GM12878 (cell line): ENCODE measurements at regions not wholly inside any gene's neighbourhood (a gene's known extent, or its start where the extent isn't known, plus 50 kb on each side); places are given as distances from the start of the nearest gene placed in this dataset.

Source experiments
- ATAC-seq: fragments of 200-7000 bp; cut with Tn5 transposase; 3 replicates; pipeline ENCODE4 v1.9.1; 2020; ENCODE audit warnings: mild to moderate bottlenecking, moderate library complexity
- BruUV-seq: library from RNA; stranded (reverse); fragments of 400-500 nt; replicated peaks from 2 replicates; lab custom pipeline; 2021; lab: Mats Ljungman, UMichigan
- CTCF ChIA-PET: fragments of 300-600 bp; sonication (Branson Sonifier 250); formaldehyde crosslinking; extraction: SDS; loops from one replicate; lab custom pipeline; 2021; ENCODE audit warnings: inconsistent platforms; lab: Yijun Ruan, JAX
- POLR2A ChIA-PET: fragments of 350-600 bp; formaldehyde crosslinking; extraction: SDS; loops from one replicate; lab custom pipeline; 2021; ENCODE audit warnings: inconsistent platforms; lab: Charles Lee
- RAD21 ChIA-PET: fragments of 300-600 bp; sonication (Branson Sonifier 250); formaldehyde crosslinking; loops from one replicate; lab custom pipeline; 2023; ENCODE audit warnings: antibody characterized with exemption; ENCODE audit not compliant: unreplicated experiment; lab: Charles Lee
- SMC1A ChIA-PET: fragments of 300-600 bp; sonication (Branson Sonifier 250); formaldehyde crosslinking; loops from one replicate; lab custom pipeline; 2023; ENCODE audit not compliant: unreplicated experiment, uncharacterized antibody; lab: Charles Lee
- DNase-seq: peaks from one replicate; pipeline ENCODE4 v3.0.0-alpha.2; 2011; ENCODE audit warnings: low read depth, low spot score
- FAIRE-seq: peaks from 3 replicates; lab custom pipeline; 2011; peaks lifted over from hg19 to GRCh38; lab: Jason Lieb, UNC
- H2AFZ ChIP-seq: 2 replicates; pipeline ENCODE4 v1.6.0; 2011; ENCODE audit warnings: low read depth, low read length, control low read depth; ENCODE audit not compliant: control insufficient read depth
- H3K27ac ChIP-seq: 2 replicates; pipeline ENCODE4 v1.5.1; 2011; ENCODE audit warnings: control low read depth; ENCODE audit not compliant: control insufficient read depth, insufficient read depth
- H3K27me3 ChIP-seq, 2 experiments: replicated peaks in 1 of 2; 2 replicates each; pipeline versions ENCODE4 v1.6.0 to v1.6.1; 2011; ENCODE audit warnings: low read length in 1 of 2; ENCODE audit not compliant: control insufficient read depth in 2 of 2, insufficient read depth in 2 of 2
- H3K36me3 ChIP-seq, 2 experiments: 2 replicates each; pipeline ENCODE4 v1.5.1; 2011; ENCODE audit warnings: low read length in 1 of 2; ENCODE audit not compliant: control insufficient read depth in 2 of 2, insufficient read depth in 2 of 2
- H3K4me1 ChIP-seq: 2 replicates; pipeline ENCODE4 v1.6.1; 2011; ENCODE audit warnings: mild to moderate bottlenecking, low read length, moderate library complexity, mixed read lengths; ENCODE audit not compliant: control insufficient read depth, insufficient read depth
- H3K4me2 ChIP-seq: 2 replicates; pipeline ENCODE4 v1.6.0; 2011; ENCODE audit warnings: control low read depth; ENCODE audit not compliant: control insufficient read depth, insufficient read depth
- H3K4me3 ChIP-seq: fragments of 200-600 bp; sonication (generic); 2 replicates; pipeline ENCODE4 v1.5.1; 2016
- H3K79me2 ChIP-seq: 2 replicates; pipeline ENCODE4 v1.6.0; 2011; ENCODE audit warnings: low read length; ENCODE audit not compliant: control insufficient read depth, insufficient read depth
- H3K9ac ChIP-seq: 2 replicates; pipeline ENCODE4 v1.8.0; 2011; ENCODE audit warnings: low read length, control low read depth, mixed read lengths; ENCODE audit not compliant: control insufficient read depth, insufficient read depth
- H3K9me3 ChIP-seq: replicated peaks from 3 replicates; pipeline ENCODE4 v1.5.1; 2011; ENCODE audit warnings: mild to moderate bottlenecking, low read length; ENCODE audit not compliant: control insufficient read depth, insufficient read depth
- H4K20me1 ChIP-seq: 2 replicates; pipeline ENCODE4 v1.6.0; 2011; ENCODE audit not compliant: control insufficient read depth, insufficient read depth
- ATF3 ChIP-seq: IDR thresholded peaks from 2 replicates; pipeline ENCODE4 v1.6.1; 2011; ENCODE audit warnings: low read depth, mild to moderate bottlenecking, low read length, moderate library complexity, borderline replicate concordance; ENCODE audit errors: extremely low read depth
- CBFB ChIP-seq: IDR thresholded peaks from 2 replicates; pipeline ENCODE4 v1.6.1; 2016; ENCODE audit warnings: antibody characterized with exemption, low read depth
- CHD1 ChIP-seq: IDR thresholded peaks from 2 replicates; pipeline ENCODE4 v1.6.1; 2012; ENCODE audit warnings: low read depth, low read length, improper control_type of control experiment
- DPF2 ChIP-seq: fragments of 450-650 bp; IDR thresholded peaks from 2 replicates; pipeline ENCODE4 v1.6.1; 2017; ENCODE audit warnings: mild to moderate bottlenecking
- EED ChIP-seq: sonication (generic); IDR thresholded peaks from 2 replicates; pipeline ENCODE4 v1.6.1; 2016; ENCODE audit warnings: antibody characterized with exemption, low read depth
- EZH2 ChIP-seq: IDR thresholded peaks from 2 replicates; pipeline ENCODE4 v1.6.1; 2012; ENCODE audit warnings: low read depth, mild to moderate bottlenecking, control low read depth, inconsistent platforms, low read length, borderline replicate concordance; ENCODE audit not compliant: control insufficient read depth
- FOXK2 ChIP-seq: fragments of 450-650 bp; IDR thresholded peaks from 2 replicates; pipeline ENCODE4 v1.6.1; 2017; ENCODE audit warnings: mild to moderate bottlenecking, moderate library complexity
- HCFC1 ChIP-seq: fragments of 150-350 bp; IDR thresholded peaks from 2 replicates; pipeline ENCODE4 v1.6.1; 2014; ENCODE audit warnings: low read length
- IKZF2 ChIP-seq, 2 experiments: fragments of 450-650 bp; IDR thresholded peaks; 2 replicates each; pipeline ENCODE4 v1.6.1; 2017; ENCODE audit warnings: mild to moderate bottlenecking in 2 of 2, moderate library complexity in 2 of 2
- JUNB ChIP-seq: IDR thresholded peaks from 2 replicates; pipeline ENCODE4 v1.6.1; 2016; ENCODE audit warnings: antibody characterized with exemption, mild to moderate bottlenecking
- KDM1A ChIP-seq: fragments of 200-600 bp; sonication (generic); IDR thresholded peaks from 2 replicates; pipeline ENCODE4 v1.6.1; 2016; ENCODE audit warnings: borderline replicate concordance
- NFYA ChIP-seq: IDR thresholded peaks from 2 replicates; pipeline ENCODE4 v1.6.1; 2011; ENCODE audit warnings: low read depth, mild to moderate bottlenecking, low read length, improper control_type of control experiment, borderline replicate concordance
- PAX8 ChIP-seq: fragments of 450-650 bp; IDR thresholded peaks from 2 replicates; pipeline ENCODE4 v1.6.1; 2017; ENCODE audit warnings: mild to moderate bottlenecking, moderate library complexity
- POLR2AphosphoS5 ChIP-seq: IDR thresholded peaks from 2 replicates; pipeline ENCODE4 v1.6.1; 2011; ENCODE audit warnings: mild to moderate bottlenecking, low read length, inconsistent platforms
- RB1 ChIP-seq: fragments of 450-650 bp; formaldehyde crosslinking; IDR thresholded peaks from 2 replicates; pipeline ENCODE4 v1.6.1; 2017; ENCODE audit warnings: mild to moderate bottlenecking, borderline replicate concordance
- RBBP5 ChIP-seq: fragments of 200-600 bp; sonication (generic); conservative IDR thresholded peaks from 2 replicates; pipeline ENCODE4 v1.6.1; 2016
- ZNF207 ChIP-seq: fragments of 450-650 bp; IDR thresholded peaks from 2 replicates; pipeline ENCODE4 v1.6.1; 2014; ENCODE audit warnings: antibody characterized with exemption, mild to moderate bottlenecking, borderline replicate concordance
- WGBS: methylation state at CpG from one replicate; pipeline ENCODE4 v1.1.6; 2016; ENCODE audit warnings: low lambda C conversion rate; ENCODE audit not compliant: insufficient replicate concordance, insufficient coverage; ENCODE audit errors: missing lambda C conversion rate; 5-methylcytosine and 5-hydroxymethylcytosine counted together
- in situ Hi-C: fragments of 300-500 bp; cut with MboI; formaldehyde crosslinking; loops from 9 replicates; pipeline ENCODE4 v1.14.3; 2018; ENCODE audit warnings: mixed read lengths
- intact Hi-C: fragments of 100-400 bp; cut with micrococcal nuclease; formaldehyde crosslinking; loops from one replicate; pipeline ENCODE4 v1.14.2; 2022; ENCODE audit not compliant: unreplicated experiment
- TF ChIP-seq, protein P1 (sequence below): IDR thresholded peaks from 2 replicates; pipeline ENCODE4 v1.6.1; 2011; ENCODE audit warnings: borderline replicate concordance, low read depth, mild to moderate bottlenecking, moderate library complexity, mixed read lengths, low read length; ENCODE audit not compliant: insufficient read depth; ENCODE audit errors: extremely low read length
- TF ChIP-seq, protein P2 (sequence below): IDR thresholded peaks from 2 replicates; pipeline ENCODE4 v1.6.1; 2011; ENCODE audit warnings: mild to moderate bottlenecking, low read depth, low read length, moderate library complexity; ENCODE audit not compliant: insufficient replicate concordance

GRCh38 chr5:58019614-58020013 is 440.3 kb downstream of the PLK2 start:
- no peak for FAIRE-seq
- DNase-seq = no peak
- Histone ChIP-seq H3K27ac (no peak overlapping the region), H3K4me3 (no peak overlapping the region), H3K4me1 (no peaks in the 10 kb centered on the region), H3K4me2 (no peak overlapping the region)
- BruUV-seq = no TSS peak
- ATAC-seq = no peak
- POLR2A ChIA-PET = no interaction called here
- intact Hi-C loops = no loop called here
- SMC1A ChIA-PET = interaction anchor here (1.0 kb wide), 1 partner anchor 24 kb away, joined by 3 read pairs; no protein-coding TSS in a partner anchor
- TF ChIP-seq EZH2 (no peak), HCFC1 (no peak), DPF2 (no peak)
- TF ChIP-seq, all 136 proteins: peak for 0
- H3K9me3 ChIP-seq = no peaks in the 10 kb centered on the region
- no peaks in the 10 kb centered on the region for H3K36me3 ChIP-seq
- no peaks in the 10 kb centered on the region for H3K79me2 ChIP-seq
- ChIA-PET CTCF (no interaction called here), RAD21 (no interaction called here)
- no peaks in the 10 kb centered on the region for H3K27me3 ChIP-seq
- H4K20me1 ChIP-seq = no peaks in the 10 kb centered on the region
- H2AFZ ChIP-seq = no peak overlapping the region
- WGBS = 8% methylated on average over 3 of the region's 3 CpGs
- no peak overlapping the region for H3K9ac ChIP-seq
- in situ Hi-C loops = no loop called here

GRCh38 chr5:58018016-58018415 is 441.9 kb downstream of the PLK2 start:
- ChIA-PET RAD21 (no interaction called here), CTCF (no interaction called here)
- no peaks in the 10 kb centered on the region for H3K36me3 ChIP-seq
- H3K4me3 ChIP-seq = no peak overlapping the region
- no peaks in the 10 kb centered on the region for H3K4me1 ChIP-seq
- no peaks in the 10 kb centered on the region for H3K9me3 ChIP-seq
- no peaks in the 10 kb centered on the region for H3K79me2 ChIP-seq
- H3K27ac ChIP-seq = no peak overlapping the region
- TF ChIP-seq KDM1A (no peak), PAX8 (no peak), NFYA (no peak), CHD1 (no peak), ZNF207 (no peak), POLR2AphosphoS5 (no peak), EED (no peak), ATF3 (no peak), IKZF2 (IDR thresholded peaks at IDR 0.05) (no peak), RBBP5 (no peak), CBFB (no peak), FOXK2 (no peak), RB1 (no peak), JUNB (no peak)
- TF ChIP-seq, protein P1, sequence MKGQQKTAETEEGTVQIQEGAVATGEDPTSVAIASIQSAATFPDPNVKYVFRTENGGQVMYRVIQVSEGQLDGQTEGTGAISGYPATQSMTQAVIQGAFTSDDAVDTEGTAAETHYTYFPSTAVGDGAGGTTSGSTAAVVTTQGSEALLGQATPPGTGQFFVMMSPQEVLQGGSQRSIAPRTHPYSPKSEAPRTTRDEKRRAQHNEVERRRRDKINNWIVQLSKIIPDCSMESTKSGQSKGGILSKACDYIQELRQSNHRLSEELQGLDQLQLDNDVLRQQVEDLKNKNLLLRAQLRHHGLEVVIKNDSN = no peak
- TF ChIP-seq, protein P2, sequence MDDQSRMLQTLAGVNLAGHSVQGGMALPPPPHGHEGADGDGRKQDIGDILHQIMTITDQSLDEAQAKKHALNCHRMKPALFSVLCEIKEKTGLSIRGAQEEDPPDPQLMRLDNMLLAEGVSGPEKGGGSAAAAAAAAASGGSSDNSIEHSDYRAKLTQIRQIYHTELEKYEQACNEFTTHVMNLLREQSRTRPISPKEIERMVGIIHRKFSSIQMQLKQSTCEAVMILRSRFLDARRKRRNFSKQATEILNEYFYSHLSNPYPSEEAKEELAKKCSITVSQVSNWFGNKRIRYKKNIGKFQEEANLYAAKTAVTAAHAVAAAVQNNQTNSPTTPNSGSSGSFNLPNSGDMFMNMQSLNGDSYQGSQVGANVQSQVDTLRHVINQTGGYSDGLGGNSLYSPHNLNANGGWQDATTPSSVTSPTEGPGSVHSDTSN = no peak
- TF ChIP-seq, all 136 proteins: peak for 0
- WGBS = 42% methylated on average over 1 of the region's 1 CpG
- no peak for ATAC-seq
- intact Hi-C loops = no loop called here
- in situ Hi-C loops = no loop called here
- Histone ChIP-seq H4K20me1 (no peaks in the 10 kb centered on the region), H3K9ac (no peak overlapping the region), H2AFZ (no peak overlapping the region), H3K4me2 (no peak overlapping the region), H3K27me3 (no peaks in the 10 kb centered on the region; a peak in 1 of 4 replicates)
- ChIA-PET SMC1A (no interaction called here), POLR2A (no interaction called here)
- no peak for DNase-seq
- FAIRE-seq = no peak
- no TSS peak for BruUV-seq
